Stomach (tissue), 4 donors: ENCODE measurements at regions not wholly inside any gene's neighbourhood (a gene's known extent, or its start where the extent isn't known, plus 50 kb on each side); places are given as distances from the start of the nearest gene placed in this dataset.

Experiments used
- POLR2A ChIP-seq, 4 donors: fragments of 450-650 bp; IDR thresholded peaks; one replicate each; pipeline ENCODE4 v1.6.1; 2016; ENCODE audit warnings: antibody characterized with exemption in 4 of 4, control low read depth in 2 of 4, mild to moderate bottlenecking in 1 of 4, moderate library complexity in 1 of 4
- TF ChIP-seq, protein P1 (sequence below), 7 experiments: fragments of 450-650 bp in 4 of 7; fragments of 200-600 bp in 3 of 7; sonication (generic) in 3 of 7; IDR thresholded peaks; one replicate each; pipeline ENCODE4 v1.5.1; 2016 to 2019; ENCODE audit warnings: antibody characterized with exemption in 7 of 7, control low read depth in 2 of 7, mild to moderate bottlenecking in 1 of 7

DNA sequence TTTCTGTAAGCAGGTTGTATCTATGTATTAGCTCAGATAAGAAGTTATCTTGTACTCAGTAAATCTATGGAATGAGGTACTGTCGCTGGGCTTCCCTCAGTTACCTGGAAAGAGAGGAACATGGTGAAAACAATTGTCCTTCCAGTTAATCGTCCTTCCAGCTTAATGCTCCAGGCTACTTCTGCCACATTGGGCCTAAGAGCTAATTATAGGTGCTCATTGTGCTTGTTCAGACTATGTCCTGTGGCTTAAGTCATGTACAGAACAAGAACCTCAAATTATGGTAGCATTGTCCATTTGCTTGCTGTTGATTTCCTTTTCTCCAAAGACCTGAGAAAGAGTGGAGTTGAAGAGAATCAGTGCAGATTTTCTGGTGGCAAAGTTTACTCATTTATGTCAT, 86.1 kb upstream of the MBL2 start:
- TF ChIP-seq, protein P1, sequence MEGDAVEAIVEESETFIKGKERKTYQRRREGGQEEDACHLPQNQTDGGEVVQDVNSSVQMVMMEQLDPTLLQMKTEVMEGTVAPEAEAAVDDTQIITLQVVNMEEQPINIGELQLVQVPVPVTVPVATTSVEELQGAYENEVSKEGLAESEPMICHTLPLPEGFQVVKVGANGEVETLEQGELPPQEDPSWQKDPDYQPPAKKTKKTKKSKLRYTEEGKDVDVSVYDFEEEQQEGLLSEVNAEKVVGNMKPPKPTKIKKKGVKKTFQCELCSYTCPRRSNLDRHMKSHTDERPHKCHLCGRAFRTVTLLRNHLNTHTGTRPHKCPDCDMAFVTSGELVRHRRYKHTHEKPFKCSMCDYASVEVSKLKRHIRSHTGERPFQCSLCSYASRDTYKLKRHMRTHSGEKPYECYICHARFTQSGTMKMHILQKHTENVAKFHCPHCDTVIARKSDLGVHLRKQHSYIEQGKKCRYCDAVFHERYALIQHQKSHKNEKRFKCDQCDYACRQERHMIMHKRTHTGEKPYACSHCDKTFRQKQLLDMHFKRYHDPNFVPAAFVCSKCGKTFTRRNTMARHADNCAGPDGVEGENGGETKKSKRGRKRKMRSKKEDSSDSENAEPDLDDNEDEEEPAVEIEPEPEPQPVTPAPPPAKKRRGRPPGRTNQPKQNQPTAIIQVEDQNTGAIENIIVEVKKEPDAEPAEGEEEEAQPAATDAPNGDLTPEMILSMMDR (IDR thresholded peaks at IDR 0.05): no peak
- no peak for TF ChIP-seq POLR2A (IDR thresholded peaks at IDR 0.05)
